ENCODE measurements at regions not wholly inside any gene's neighbourhood (a gene's known extent, or its start where the extent isn't known, plus 50 kb on each side); places are given as distances from the start of the nearest gene placed in this dataset.

DNA sequence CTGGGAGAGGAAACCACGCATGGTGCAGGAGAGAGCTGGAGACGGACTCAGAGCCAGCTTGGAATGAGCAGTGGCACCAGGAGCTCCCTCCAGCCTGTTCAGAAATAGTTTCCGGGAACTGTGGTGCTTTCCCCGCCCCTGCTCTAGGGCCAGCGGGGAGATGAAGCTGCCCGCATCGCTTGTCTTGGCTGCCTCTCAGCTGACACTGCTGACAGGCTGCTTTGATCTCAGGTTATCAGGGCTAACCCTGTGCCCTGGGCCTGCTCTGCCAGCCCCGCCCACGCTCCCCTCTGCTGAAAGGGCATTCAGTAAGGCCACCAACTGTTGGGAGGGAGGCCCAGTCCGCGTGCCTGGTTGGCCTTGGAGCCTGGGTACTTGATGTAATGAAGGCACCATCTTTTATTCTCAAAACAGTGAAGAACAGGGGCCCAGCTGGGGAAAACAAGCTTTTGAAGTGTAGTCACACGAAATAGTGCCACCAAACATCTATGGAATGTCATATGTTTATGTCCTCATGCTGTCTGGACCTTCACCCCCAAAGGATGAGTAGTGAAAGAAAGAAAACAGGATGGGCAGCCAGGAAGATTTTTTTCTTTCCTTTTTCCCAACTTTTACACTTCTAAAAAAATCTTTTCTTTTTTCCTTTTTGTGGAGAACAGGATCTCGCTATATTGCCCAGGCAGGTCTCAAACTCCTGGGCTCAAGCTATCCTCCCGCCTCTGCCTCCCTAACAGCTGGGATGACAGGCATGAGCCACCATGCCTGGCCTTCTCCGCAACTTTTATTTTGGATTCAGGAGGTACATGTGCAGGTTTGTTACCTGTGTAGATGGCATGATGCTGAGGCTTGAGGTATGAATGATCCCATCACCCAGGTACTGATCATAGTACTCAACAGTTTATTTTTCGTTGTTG, 115.9 kb upstream of the TBX3 start:
- H3K36me3 Mint-ChIP-seq (ENCODE audit: insufficient read depth, unreplicated experiment), result no peaks in the 10 kb centered on the region
- no peak overlapping the region for H3K4me3 Mint-ChIP-seq (ENCODE audit: unreplicated experiment)
- H3K4me1 Mint-ChIP-seq (ENCODE audit: insufficient read depth, unreplicated experiment), result no peaks in the 10 kb centered on the region
- DNase-seq (ENCODE audit: unreplicated experiment), result no peak
- no peak for TF ChIP-seq CTCF (IDR thresholded peaks at IDR 0.05; ENCODE audit: unreplicated experiment)
- peaks cover 6% of the 10 kb centered on the region for H3K9me3 Mint-ChIP-seq (ENCODE audit: unreplicated experiment)
- POLR2A ChIA-PET, result no interaction called here
- BruUV-seq (replicated peaks), result no TSS peak
- CTCF ChIA-PET, result interaction anchor here (0.5 kb wide), 2 partner anchors 14 to 1174 kb away, joined by 3 read pairs; no protein-coding TSS in a partner anchor
- intact Hi-C loops (cut with micrococcal nuclease), result no loop called here
- no peaks in the 10 kb centered on the region for H3K27me3 Mint-ChIP-seq (ENCODE audit: insufficient read depth, unreplicated experiment)
- no peak overlapping the region for H3K27ac Mint-ChIP-seq (ENCODE audit: low read depth, unreplicated experiment)

- Mint-ChIP-seq H3K9me3 (ENCODE audit: unreplicated experiment) (no peaks in the 10 kb centered on the region), H3K4me1 (ENCODE audit: insufficient read depth, unreplicated experiment) (no peaks in the 10 kb centered on the region), H3K27ac (ENCODE audit: low read depth, unreplicated experiment) (no peak overlapping the region), H3K36me3 (ENCODE audit: insufficient read depth, unreplicated experiment) (no peaks in the 10 kb centered on the region), H3K4me3 (ENCODE audit: unreplicated experiment) (no peak overlapping the region), H3K27me3 (ENCODE audit: insufficient read depth, unreplicated experiment) (no peaks in the 10 kb centered on the region)
- DNase-seq (ENCODE audit: unreplicated experiment), result no peak
- no TSS peak for BruUV-seq (replicated peaks)
- no peak for TF ChIP-seq CTCF (IDR thresholded peaks at IDR 0.05; ENCODE audit: unreplicated experiment)
- intact Hi-C loops (cut with micrococcal nuclease), result no loop called here
- POLR2A ChIA-PET, result no interaction called here
- CTCF ChIA-PET, result no interaction called here
Observed at GRCh38 chr12:114794049-114794558, 110.1 kb upstream of the TBX3 start.

- BruUV-seq (replicated peaks), result no TSS peak
- CTCF ChIA-PET, result interaction anchor here (0.6 to 1.0 kb wide), 2 partner anchors 593 to 1798 kb away, joined by 3 read pairs; no protein-coding TSS in a partner anchor
- Mint-ChIP-seq H3K4me3 (ENCODE audit: unreplicated experiment) (no peak overlapping the region), H3K36me3 (ENCODE audit: insufficient read depth, unreplicated experiment) (peaks cover 5% of the 10 kb centered on the region), H3K4me1 (ENCODE audit: insufficient read depth, unreplicated experiment) (no peaks in the 10 kb centered on the region), H3K9me3 (ENCODE audit: unreplicated experiment) (no peaks in the 10 kb centered on the region), H3K27ac (ENCODE audit: low read depth, unreplicated experiment) (no peak overlapping the region), H3K27me3 (ENCODE audit: insufficient read depth, unreplicated experiment) (no peaks in the 10 kb centered on the region)
- no peak for TF ChIP-seq CTCF (IDR thresholded peaks at IDR 0.05; ENCODE audit: unreplicated experiment)
- intact Hi-C loops (cut with micrococcal nuclease), result no loop called here
- POLR2A ChIA-PET, result interaction anchor here (0.6 to 1.2 kb wide), 2 partner anchors 13 to 370 kb away, joined by 3 read pairs; no protein-coding TSS in a partner anchor
- no peak for DNase-seq (ENCODE audit: unreplicated experiment)
Observed at GRCh38 chr12:114790276-114790675, 106.3 kb upstream of the TBX3 start.

DNA sequence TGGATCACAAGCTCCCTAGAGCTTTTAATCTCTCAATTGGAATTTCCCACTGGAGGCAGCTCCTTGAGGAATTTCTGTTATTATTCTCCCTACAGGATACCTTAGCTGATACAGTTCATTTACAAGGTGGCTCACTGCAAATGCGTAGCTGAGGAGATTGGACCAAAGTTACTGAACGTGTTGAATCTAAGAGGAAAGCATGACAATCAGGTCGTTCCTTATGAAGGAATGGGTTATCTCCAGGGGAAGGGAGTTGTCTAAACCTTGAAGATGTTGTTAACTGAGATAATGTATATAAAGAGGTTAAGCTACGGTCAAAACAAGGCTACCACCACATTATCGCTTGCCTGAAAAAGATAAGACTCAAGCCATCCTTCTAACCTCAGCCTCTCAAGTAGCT, 105.8 kb upstream of the TBX3 start:
- Mint-ChIP-seq H3K27ac (ENCODE audit: low read depth, unreplicated experiment) (no peak overlapping the region), H3K4me1 (ENCODE audit: insufficient read depth, unreplicated experiment) (no peaks in the 10 kb centered on the region), H3K4me3 (ENCODE audit: unreplicated experiment) (no peak overlapping the region), H3K36me3 (ENCODE audit: insufficient read depth, unreplicated experiment) (peaks cover 5% of the 10 kb centered on the region), H3K9me3 (ENCODE audit: unreplicated experiment) (no peaks in the 10 kb centered on the region), H3K27me3 (ENCODE audit: insufficient read depth, unreplicated experiment) (no peaks in the 10 kb centered on the region)
- POLR2A ChIA-PET, result interaction anchor here (0.6 to 1.2 kb wide), 2 partner anchors 14 to 370 kb away, joined by 3 read pairs; no protein-coding TSS in a partner anchor
- intact Hi-C loops (cut with micrococcal nuclease), result no loop called here
- no peak for DNase-seq (ENCODE audit: unreplicated experiment)
- no TSS peak for BruUV-seq (replicated peaks)
- no peak for TF ChIP-seq CTCF (IDR thresholded peaks at IDR 0.05; ENCODE audit: unreplicated experiment)
- CTCF ChIA-PET, result interaction anchor here (0.6 to 1.0 kb wide), 2 partner anchors 594 to 1797 kb away, joined by 3 read pairs; no protein-coding TSS in a partner anchor
